ENCODE measurements at regions not wholly inside any gene's neighbourhood (a gene's known extent, or its start where the extent isn't known, plus 50 kb on each side); places are given as distances from the start of the nearest gene placed in this dataset.

- no peak for TF ChIP-seq CTCF (IDR thresholded peaks at IDR 0.05 in 4 of 5, conservative IDR thresholded peaks at IDR 0.05 in 1 of 5)
- no peak for TF ChIP-seq POLR2A (IDR thresholded peaks at IDR 0.05)
Measured at GRCh38 chr11:41532413-41532812, 73.0 kb upstream of the LRRC4C start.
